HepG2 (cell line): ENCODE measurements at regions not wholly inside any gene's neighbourhood (a gene's known extent, or its start where the extent isn't known, plus 50 kb on each side); places are given as distances from the start of the nearest gene placed in this dataset.

Source experiments
- HNF4G ChIP-seq, 2 experiments: sonication (generic) in 1 of 2; formaldehyde crosslinking in 1 of 2; IDR thresholded peaks; 2 replicates each; pipeline versions ENCODE4 v1.4.0 to v1.6.1; 2011 to 2020; ENCODE audit warnings: borderline replicate concordance in 2 of 2, low read depth in 2 of 2, mild to moderate bottlenecking in 2 of 2, low read length in 1 of 2, missing genetic modification reagents in 1 of 2, moderate library complexity in 1 of 2
- KLF16 ChIP-seq, 2 experiments: sonication (generic) in 1 of 2; formaldehyde crosslinking in 1 of 2; IDR thresholded peaks; 2 replicates each; pipeline versions ENCODE4 v1.6.1 to v1.8.0; 2016 to 2023; ENCODE audit warnings: missing genetic modification reagents in 2 of 2, missing compliant biosample characterization in 1 of 2
- KMT2A ChIP-seq: sonication (generic); formaldehyde crosslinking; IDR thresholded peaks from 2 replicates; pipeline ENCODE4 v1.4.0; 2020; ENCODE audit warnings: missing genetic modification reagents
- RARA ChIP-seq: IDR thresholded peaks from 2 replicates; pipeline ENCODE4 v1.6.1; 2016; ENCODE audit warnings: missing genetic modification reagents, missing compliant biosample characterization
- SMC3 ChIP-seq: IDR thresholded peaks from 2 replicates; pipeline ENCODE4 v1.6.1; 2011; ENCODE audit warnings: low read length, improper control_type of control experiment
- TBX2 ChIP-seq: sonication (generic); formaldehyde crosslinking; IDR thresholded peaks from 2 replicates; pipeline ENCODE4 v1.5.0; 2020; ENCODE audit warnings: missing genetic modification reagents, mild to moderate bottlenecking, borderline replicate concordance
- TRIM24 ChIP-seq: sonication (generic); formaldehyde crosslinking; IDR thresholded peaks from 2 replicates; pipeline ENCODE4 v1.8.0; 2022; ENCODE audit warnings: mild to moderate bottlenecking, missing genetic modification reagents
- ZBTB7A ChIP-seq: sonication (generic); formaldehyde crosslinking; IDR thresholded peaks from 2 replicates; pipeline ENCODE4 v1.8.0; 2022; ENCODE audit warnings: mild to moderate bottlenecking, missing genetic modification reagents
- ZMYM2 ChIP-seq: sonication (generic); formaldehyde crosslinking; IDR thresholded peaks from 2 replicates; pipeline ENCODE4 v1.8.0; 2022; ENCODE audit warnings: mild to moderate bottlenecking, missing genetic modification reagents
- ZMYM3 ChIP-seq: sonication (generic); formaldehyde crosslinking; IDR thresholded peaks from 2 replicates; pipeline ENCODE4 v1.5.1; 2020; ENCODE audit warnings: mild to moderate bottlenecking, missing genetic modification reagents
- ZNF12 ChIP-seq: sonication (generic); formaldehyde crosslinking; IDR thresholded peaks from 2 replicates; pipeline ENCODE4 v1.5.0; 2020; ENCODE audit warnings: missing genetic modification reagents
- ZNF230 ChIP-seq: sonication (generic); formaldehyde crosslinking; IDR thresholded peaks from 2 replicates; pipeline ENCODE4 v1.4.0; 2020; ENCODE audit warnings: mild to moderate bottlenecking, missing genetic modification reagents
- ZNF331 ChIP-seq: sonication (generic); formaldehyde crosslinking; IDR thresholded peaks from 2 replicates; pipeline ENCODE4 v1.4.0; 2020; ENCODE audit warnings: missing genetic modification reagents
- ZNF451 ChIP-seq: sonication (generic); formaldehyde crosslinking; IDR thresholded peaks from 2 replicates; pipeline ENCODE4 v1.5.0; 2020; ENCODE audit warnings: mild to moderate bottlenecking, missing genetic modification reagents
- ZNF556 ChIP-seq: sonication (generic); formaldehyde crosslinking; IDR thresholded peaks from 2 replicates; pipeline ENCODE4 v1.4.0; 2020; ENCODE audit warnings: mild to moderate bottlenecking, missing genetic modification reagents, borderline replicate concordance
- ZNF557 ChIP-seq: sonication (generic); formaldehyde crosslinking; IDR thresholded peaks from 2 replicates; pipeline ENCODE4 v1.4.0; 2020; ENCODE audit warnings: missing genetic modification reagents
- ZNF792 ChIP-seq: IDR thresholded peaks from 2 replicates; pipeline ENCODE4 v1.6.1; 2016
- ZNF839 ChIP-seq: sonication (generic); formaldehyde crosslinking; IDR thresholded peaks from 2 replicates; pipeline ENCODE4 v1.4.0; 2020; ENCODE audit warnings: missing genetic modification reagents, mild to moderate bottlenecking, borderline replicate concordance
- ZSCAN31 ChIP-seq: sonication (generic); formaldehyde crosslinking; IDR thresholded peaks from 2 replicates; pipeline ENCODE4 v1.5.0; 2020; ENCODE audit warnings: low read depth, mild to moderate bottlenecking, missing genetic modification reagents
- TF ChIP-seq, protein P1 (sequence below): IDR thresholded peaks from 2 replicates; pipeline ENCODE4 v1.4.0; 2020; ENCODE audit warnings: mild to moderate bottlenecking, missing genetic modification reagents

DNA sequence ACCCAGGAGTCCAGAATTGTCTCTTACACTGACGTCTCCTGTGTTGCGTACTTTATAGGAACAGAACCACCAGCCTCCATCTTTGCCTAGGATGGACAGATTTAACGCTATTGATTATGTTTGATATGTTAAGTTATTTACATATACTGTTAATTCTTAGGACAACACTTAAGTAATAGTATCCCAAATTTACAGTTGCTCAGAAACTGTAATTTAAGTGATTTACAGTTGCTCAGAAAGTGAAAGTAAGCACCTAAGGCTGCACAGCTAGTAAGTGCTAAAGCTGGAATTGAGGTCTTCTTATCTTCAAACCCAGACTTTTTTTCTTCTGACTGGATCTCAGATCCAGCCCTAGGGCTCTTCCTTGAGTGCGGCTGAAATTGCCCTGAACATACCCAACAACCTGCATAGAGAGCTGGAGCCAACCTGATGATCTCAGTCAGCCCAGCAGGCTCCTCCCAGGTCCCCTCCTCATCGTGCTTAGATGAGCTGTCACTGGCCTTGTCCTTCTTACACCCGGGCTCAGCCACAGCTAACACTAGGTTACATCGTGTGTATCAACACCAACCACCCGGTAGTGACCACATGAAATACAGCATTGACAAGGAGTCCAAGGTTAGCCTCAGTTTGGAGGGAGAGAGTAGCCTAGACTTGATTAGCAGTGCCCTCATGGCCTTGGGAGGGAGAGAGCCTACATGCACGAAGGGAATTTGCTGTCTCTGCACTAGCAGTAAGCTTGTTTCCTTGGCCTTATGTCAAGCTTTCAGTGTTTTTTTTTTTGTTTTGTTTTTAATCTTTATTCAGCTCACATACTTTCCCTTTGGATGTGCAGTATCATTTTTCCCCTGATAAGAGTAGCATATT is 111.1 kb upstream of the ARHGAP5 start (continued):
- TF ChIP-seq TRIM24 (CRISPR knock-in tag) (no peak), ZNF556 (peak; percentile 53; the same call in 1 of the 2 replicates), ZBTB7A (no peak), HNF4G (IDR thresholded peaks at IDR 0.05; ENCODE audit: borderline replicate concordance, low read depth, low read length) (no peak), HNF4G (CRISPR knock-in tag; IDR thresholded peaks at IDR 0.05; ENCODE audit: borderline replicate concordance, low read depth) (peak; percentile 24; the same call in 1 of the 2 replicates), ZNF557 (peak; percentile 92), ZMYM3 (peak; percentile 93), RARA (CRISPR knock-in tag) (peak; percentile 87), ZNF451 (CRISPR knock-in tag) (peak; percentile 92; the same call in 1 of the 2 replicates), ZNF792 (CRISPR knock-in tag) (peak; percentile 99), ZSCAN31 (CRISPR knock-in tag) (no peak), TBX2 (CRISPR knock-in tag) (peak; percentile 89), ZMYM2 (no peak), KMT2A (CRISPR knock-in tag) (peak; percentile 65; the same call in 1 of the 2 replicates), ZNF839 (CRISPR knock-in tag) (no peak), ZNF12 (CRISPR knock-in tag) (peak; percentile 88; the same call in 1 of the 2 replicates), ZNF230 (CRISPR knock-in tag) (0 out of 2 replicates have a peak, but pooled peaks have one; percentile 7), SMC3 (no peak), ZNF331 (CRISPR knock-in tag) (peak; percentile 97), KLF16 (CRISPR knock-in tag; IDR thresholded peaks at IDR 0.05) (peak in 1 of 2 experiments; percentile 77; a peak in 1 of 4 replicates)
- TF ChIP-seq, protein P1, sequence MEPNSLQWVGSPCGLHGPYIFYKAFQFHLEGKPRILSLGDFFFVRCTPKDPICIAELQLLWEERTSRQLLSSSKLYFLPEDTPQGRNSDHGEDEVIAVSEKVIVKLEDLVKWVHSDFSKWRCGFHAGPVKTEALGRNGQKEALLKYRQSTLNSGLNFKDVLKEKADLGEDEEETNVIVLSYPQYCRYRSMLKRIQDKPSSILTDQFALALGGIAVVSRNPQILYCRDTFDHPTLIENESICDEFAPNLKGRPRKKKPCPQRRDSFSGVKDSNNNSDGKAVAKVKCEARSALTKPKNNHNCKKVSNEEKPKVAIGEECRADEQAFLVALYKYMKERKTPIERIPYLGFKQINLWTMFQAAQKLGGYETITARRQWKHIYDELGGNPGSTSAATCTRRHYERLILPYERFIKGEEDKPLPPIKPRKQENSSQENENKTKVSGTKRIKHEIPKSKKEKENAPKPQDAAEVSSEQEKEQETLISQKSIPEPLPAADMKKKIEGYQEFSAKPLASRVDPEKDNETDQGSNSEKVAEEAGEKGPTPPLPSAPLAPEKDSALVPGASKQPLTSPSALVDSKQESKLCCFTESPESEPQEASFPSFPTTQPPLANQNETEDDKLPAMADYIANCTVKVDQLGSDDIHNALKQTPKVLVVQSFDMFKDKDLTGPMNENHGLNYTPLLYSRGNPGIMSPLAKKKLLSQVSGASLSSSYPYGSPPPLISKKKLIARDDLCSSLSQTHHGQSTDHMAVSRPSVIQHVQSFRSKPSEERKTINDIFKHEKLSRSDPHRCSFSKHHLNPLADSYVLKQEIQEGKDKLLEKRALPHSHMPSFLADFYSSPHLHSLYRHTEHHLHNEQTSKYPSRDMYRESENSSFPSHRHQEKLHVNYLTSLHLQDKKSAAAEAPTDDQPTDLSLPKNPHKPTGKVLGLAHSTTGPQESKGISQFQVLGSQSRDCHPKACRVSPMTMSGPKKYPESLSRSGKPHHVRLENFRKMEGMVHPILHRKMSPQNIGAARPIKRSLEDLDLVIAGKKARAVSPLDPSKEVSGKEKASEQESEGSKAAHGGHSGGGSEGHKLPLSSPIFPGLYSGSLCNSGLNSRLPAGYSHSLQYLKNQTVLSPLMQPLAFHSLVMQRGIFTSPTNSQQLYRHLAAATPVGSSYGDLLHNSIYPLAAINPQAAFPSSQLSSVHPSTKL (CRISPR knock-in tag): peak; percentile 97
